Mesendoderm (in vitro differentiated cells): ENCODE measurements at regions not wholly inside any gene's neighbourhood (a gene's known extent, or its start where the extent isn't known, plus 50 kb on each side); places are given as distances from the start of the nearest gene placed in this dataset.

Experiments
- DNase-seq: peaks from one replicate; pipeline ENCODE4 v3.0.0; 2013
- H2AK5ac ChIP-seq: 2 replicates; pipeline ENCODE4 v1.6.1; 2013; ENCODE audit warnings: low read length, inconsistent platforms
- H2BK120ac ChIP-seq: 2 replicates; pipeline ENCODE4 v1.6.1; 2013; ENCODE audit warnings: low read depth, mild to moderate bottlenecking, low read length, moderate library complexity, mixed read lengths
- H2BK15ac ChIP-seq: replicated peaks from 2 replicates; pipeline ENCODE4 v1.6.1; 2013; ENCODE audit warnings: low read depth, mild to moderate bottlenecking, moderate library complexity
- H2BK5ac ChIP-seq: 2 replicates; pipeline ENCODE4 v1.6.1; 2013; ENCODE audit warnings: low read length, inconsistent platforms
- H3K18ac ChIP-seq: 2 replicates; pipeline ENCODE4 v1.6.1; 2013; ENCODE audit warnings: mild to moderate bottlenecking, low read length, mixed read lengths
- H3K23ac ChIP-seq: one replicate; pipeline ENCODE4 v1.6.1; 2013; ENCODE audit warnings: low read length
- H3K27ac ChIP-seq: 2 replicates; pipeline ENCODE4 v1.5.1; 2013; ENCODE audit warnings: low read depth, mild to moderate bottlenecking, inconsistent platforms, low read length, moderate library complexity
- H3K27me3 ChIP-seq: 2 replicates; pipeline ENCODE4 v1.6.1; 2013; ENCODE audit warnings: low read length, control low read depth, mild to moderate bottlenecking, inconsistent platforms; ENCODE audit not compliant: insufficient read depth, poor library complexity
- H3K36me3 ChIP-seq: 2 replicates; pipeline ENCODE4 v1.6.1; 2013; ENCODE audit warnings: low read length, inconsistent platforms; ENCODE audit not compliant: control insufficient read depth, insufficient read depth
- H3K4ac ChIP-seq: one replicate; pipeline ENCODE4 v1.6.1; 2013; ENCODE audit warnings: low read depth, mild to moderate bottlenecking, low read length, moderate library complexity
- H3K4me1 ChIP-seq: 2 replicates; pipeline ENCODE4 v1.6.1; 2013; ENCODE audit warnings: low read depth, low read length, inconsistent platforms; ENCODE audit not compliant: control insufficient read depth
- H3K4me2 ChIP-seq: 2 replicates; pipeline ENCODE4 v1.6.1; 2013; ENCODE audit warnings: low read length
- H3K4me3 ChIP-seq: 2 replicates; pipeline ENCODE4 v1.5.1; 2013; ENCODE audit warnings: mild to moderate bottlenecking, low read length
- H3K56ac ChIP-seq: one replicate; pipeline ENCODE4 v1.6.1; 2013; ENCODE audit warnings: low read length
- H3K79me1 ChIP-seq: 2 replicates; pipeline ENCODE4 v1.6.1; 2013; ENCODE audit warnings: low read length, inconsistent platforms
- H3K79me2 ChIP-seq: 2 replicates; pipeline ENCODE4 v1.6.1; 2013; ENCODE audit warnings: mild to moderate bottlenecking, low read length; ENCODE audit not compliant: control insufficient read depth, insufficient read depth
- H3K9ac ChIP-seq: 2 replicates; pipeline ENCODE4 v1.6.1; 2013; ENCODE audit warnings: low read length, inconsistent platforms
- H4K5ac ChIP-seq: one replicate; pipeline ENCODE4 v1.6.1; 2013; ENCODE audit warnings: low read length
- H4K8ac ChIP-seq: one replicate; pipeline ENCODE4 v1.6.1; 2013; ENCODE audit warnings: low read depth, mild to moderate bottlenecking, control low read depth, low read length, moderate library complexity
- WGBS: extraction: QIAGEN DNeasy Blood & Tissue Kit; methylation state at CpG from one replicate; pipeline ENCODE4 v1.1.7; 2013; ENCODE audit warnings: low lambda C conversion rate, missing lambda C conversion rate; ENCODE audit not compliant: insufficient coverage; ENCODE audit errors: extremely low coverage; 5-methylcytosine and 5-hydroxymethylcytosine counted together

DNA sequence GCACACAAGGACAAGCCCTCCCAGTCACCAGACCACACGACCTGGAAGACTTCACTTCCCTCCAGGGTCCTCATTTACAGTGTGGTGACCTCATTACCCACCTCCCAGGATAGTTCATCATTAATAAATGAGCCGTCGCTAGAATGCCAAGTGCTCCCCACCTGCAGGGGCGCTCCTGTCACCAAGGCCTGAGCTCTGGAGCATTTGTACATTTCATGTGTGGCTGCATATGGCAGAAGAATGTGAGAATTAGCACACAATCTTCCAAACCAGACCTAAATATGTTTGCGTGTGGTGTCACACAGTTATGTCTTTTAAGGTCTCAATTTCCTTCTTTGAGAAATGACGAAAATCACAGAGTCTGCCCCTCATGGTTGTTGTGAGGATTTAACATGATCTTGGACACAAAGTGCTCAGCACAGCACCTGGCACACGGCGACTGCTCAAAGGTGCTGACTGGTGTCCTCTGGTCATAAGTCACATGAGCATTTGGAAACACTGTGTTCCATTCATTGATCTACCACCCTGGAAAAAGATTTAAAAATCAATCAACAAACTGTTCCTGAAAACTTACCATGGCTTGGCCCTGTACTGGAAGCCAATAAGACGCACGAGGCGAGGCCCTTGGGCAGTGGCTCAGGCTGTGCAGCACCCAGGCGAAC lies 150.6 kb upstream of the SPACA7 start:
- H3K4me1 ChIP-seq = no peaks in the 10 kb centered on the region
- H3K18ac ChIP-seq = no peak overlapping the region
- H3K23ac ChIP-seq = no peak overlapping the region
- no peaks in the 10 kb centered on the region for H3K36me3 ChIP-seq
- H2BK15ac ChIP-seq = no peak overlapping the region
- H3K79me1 ChIP-seq = no peaks in the 10 kb centered on the region
- no peak overlapping the region for H3K56ac ChIP-seq
- DNase-seq = no peak
- no CpG with 5 or more reads among the region's 12 CpGs for WGBS
- H4K5ac ChIP-seq = no peak overlapping the region
- H4K8ac ChIP-seq = no peak overlapping the region
- H2BK120ac ChIP-seq = no peak overlapping the region
- no peak overlapping the region for H3K4me3 ChIP-seq
- no peak overlapping the region for H2AK5ac ChIP-seq
- H3K27ac ChIP-seq = no peak overlapping the region
- H3K79me2 ChIP-seq = no peaks in the 10 kb centered on the region
- no peak overlapping the region for H3K4ac ChIP-seq
- no peak overlapping the region for H3K4me2 ChIP-seq
- no peak overlapping the region for H2BK5ac ChIP-seq
- no peaks in the 10 kb centered on the region for H3K27me3 ChIP-seq
- no peak overlapping the region for H3K9ac ChIP-seq

DNA sequence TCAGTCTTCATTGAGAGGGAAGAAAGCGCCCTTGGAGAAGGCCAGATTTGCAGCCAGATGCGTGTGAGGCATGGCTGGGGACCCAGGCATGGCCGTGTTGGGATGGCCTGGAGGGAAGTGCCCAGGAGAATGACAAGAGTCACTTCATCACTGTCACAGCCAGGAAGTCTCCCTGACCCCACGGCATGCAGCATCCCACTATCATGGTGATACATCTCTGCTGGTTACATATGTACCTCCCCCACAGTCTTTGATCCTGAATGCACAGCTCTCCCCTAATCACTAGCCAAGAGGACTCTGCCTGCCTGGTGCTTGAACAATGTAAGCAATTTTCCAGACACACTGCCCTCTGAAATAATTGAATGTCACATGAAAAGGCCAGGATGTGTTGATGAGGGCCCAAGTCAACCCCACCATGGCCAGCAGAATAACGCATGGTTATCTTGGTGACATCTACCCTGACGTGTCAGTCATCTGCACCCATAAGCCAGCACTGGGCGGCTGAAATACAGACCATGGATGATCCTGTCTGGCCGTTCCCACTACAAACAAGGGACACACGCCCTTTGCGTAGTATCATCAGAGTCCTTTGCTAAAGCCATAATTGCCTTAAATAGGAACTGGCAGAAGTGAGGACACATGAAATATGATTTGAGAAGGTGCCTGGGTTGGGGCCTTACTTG lies 149.7 kb upstream of the SPACA7 start:
- Histone ChIP-seq H3K9ac (no peak overlapping the region), H3K4ac (no peak overlapping the region), H2AK5ac (no peak overlapping the region), H3K4me2 (no peak overlapping the region), H3K27me3 (no peaks in the 10 kb centered on the region), H2BK15ac (no peak overlapping the region), H3K79me2 (no peaks in the 10 kb centered on the region), H2BK120ac (no peak overlapping the region), H3K18ac (no peak overlapping the region), H2BK5ac (no peak overlapping the region), H3K36me3 (no peaks in the 10 kb centered on the region), H3K27ac (no peak overlapping the region), H3K4me3 (no peak overlapping the region), H3K56ac (no peak overlapping the region), H3K23ac (no peak overlapping the region), H4K8ac (no peak overlapping the region), H3K4me1 (no peaks in the 10 kb centered on the region), H4K5ac (no peak overlapping the region), H3K79me1 (no peaks in the 10 kb centered on the region)
- no peak for DNase-seq
- no CpG with 5 or more reads among the region's 10 CpGs for WGBS

DNA sequence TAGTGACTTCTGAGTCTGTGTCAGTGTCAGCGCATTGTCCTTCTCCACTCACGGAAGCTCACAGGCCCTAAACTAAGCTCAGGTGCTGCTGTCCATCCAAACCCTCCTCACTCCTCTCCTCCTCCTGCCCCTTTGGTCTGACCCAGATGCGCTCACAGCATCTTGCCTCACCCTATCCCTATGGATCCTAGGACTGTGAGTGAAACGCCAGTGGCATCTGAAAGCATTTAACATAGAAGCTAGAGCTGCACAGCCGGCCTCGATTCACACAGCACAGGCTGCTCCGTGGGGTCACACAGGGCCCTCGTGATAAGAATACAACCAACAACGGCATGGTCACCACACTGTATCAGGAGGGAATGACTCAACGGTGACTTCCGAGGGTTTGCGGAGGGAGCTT lies 149.1 kb upstream of the SPACA7 start:
- WGBS = no CpG with 5 or more reads among the region's 12 CpGs
- H3K23ac ChIP-seq = no peak overlapping the region

GRCh38 chr13:112229445-112229844 lies 146.7 kb upstream of the SPACA7 start:
- no peak overlapping the region for H3K27ac ChIP-seq
- H3K4me1 ChIP-seq = no peaks in the 10 kb centered on the region
- H3K79me1 ChIP-seq = no peaks in the 10 kb centered on the region
- no peak overlapping the region for H3K56ac ChIP-seq
- H2AK5ac ChIP-seq = no peak overlapping the region
- H3K36me3 ChIP-seq = no peaks in the 10 kb centered on the region
- H4K5ac ChIP-seq = no peak overlapping the region
- no peak overlapping the region for H3K23ac ChIP-seq
- no peak overlapping the region for H2BK120ac ChIP-seq
- H3K4me3 ChIP-seq = no peak overlapping the region
- no peak overlapping the region for H3K4ac ChIP-seq
- no peaks in the 10 kb centered on the region for H3K27me3 ChIP-seq
- no peak overlapping the region for H2BK15ac ChIP-seq
- H2BK5ac ChIP-seq = no peak overlapping the region
- no peaks in the 10 kb centered on the region for H3K79me2 ChIP-seq
- H3K9ac ChIP-seq = no peak overlapping the region
- no CpG with 5 or more reads among the region's 15 CpGs for WGBS
- DNase-seq = no peak
- no peak overlapping the region for H3K18ac ChIP-seq
- H4K8ac ChIP-seq = no peak overlapping the region
- H3K4me2 ChIP-seq = no peak overlapping the region

More for the DNA sequence above, 149.1 kb upstream of the SPACA7 start:
- Histone ChIP-seq H3K27me3 (no peaks in the 10 kb centered on the region), H2BK15ac (no peak overlapping the region), H4K5ac (no peak overlapping the region), H3K79me2 (no peaks in the 10 kb centered on the region), H3K79me1 (no peaks in the 10 kb centered on the region), H3K27ac (no peak overlapping the region), H3K56ac (no peak overlapping the region), H3K4me3 (no peak overlapping the region), H3K9ac (no peak overlapping the region), H3K36me3 (no peaks in the 10 kb centered on the region), H2AK5ac (no peak overlapping the region), H3K4me1 (no peaks in the 10 kb centered on the region), H3K18ac (no peak overlapping the region), H4K8ac (no peak overlapping the region), H2BK120ac (no peak overlapping the region), H3K4ac (no peak overlapping the region), H3K4me2 (no peak overlapping the region), H2BK5ac (no peak overlapping the region)
- no peak for DNase-seq

DNA sequence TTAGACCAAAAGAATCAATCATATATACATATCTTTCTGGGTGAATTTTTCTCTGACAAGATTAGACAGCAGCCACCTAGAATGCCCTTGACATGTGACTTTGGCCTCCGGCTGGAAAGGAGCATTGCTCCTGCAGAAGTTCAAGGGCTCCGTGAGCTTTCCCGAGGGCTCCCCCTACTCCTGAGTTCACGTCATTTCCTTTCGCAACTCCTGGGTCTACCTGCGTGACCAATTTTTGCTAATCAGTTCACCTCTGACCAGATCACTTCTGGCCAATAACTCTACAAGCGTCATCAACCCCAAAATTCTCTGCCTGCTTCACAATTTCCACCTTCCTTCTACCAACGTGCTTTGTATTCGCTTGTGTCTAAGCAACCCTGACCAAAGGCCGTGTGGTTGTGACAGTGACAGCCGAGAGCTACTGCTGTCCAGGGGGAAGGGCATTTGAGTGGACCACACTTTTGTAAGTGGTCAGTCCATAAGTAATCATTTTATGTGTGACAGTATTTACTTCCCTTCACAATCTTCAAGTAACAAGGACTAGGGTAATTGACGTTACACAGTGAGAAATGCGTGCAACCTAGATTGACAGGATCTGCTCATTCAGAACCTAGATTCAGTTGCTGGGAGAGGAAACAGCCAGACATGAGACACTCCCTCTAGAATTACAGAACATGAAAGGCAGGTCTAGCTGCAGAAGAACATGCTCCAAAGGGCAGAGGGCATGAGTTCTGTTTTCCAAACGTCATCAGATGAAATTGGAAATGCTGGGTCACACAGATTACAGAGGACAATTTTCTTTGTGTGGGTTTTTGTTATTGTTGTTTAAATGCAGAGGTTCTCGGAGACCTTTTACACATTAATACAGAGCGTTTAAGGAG lies 145.9 kb upstream of the SPACA7 start:
- H3K36me3 ChIP-seq = no peaks in the 10 kb centered on the region
- H2AK5ac ChIP-seq = no peak overlapping the region
- no peak overlapping the region for H4K5ac ChIP-seq
- H3K79me1 ChIP-seq = no peaks in the 10 kb centered on the region
- no peaks in the 10 kb centered on the region for H3K79me2 ChIP-seq
- H3K9ac ChIP-seq = no peak overlapping the region
- no peak overlapping the region for H3K56ac ChIP-seq
- no peak overlapping the region for H3K18ac ChIP-seq
- H4K8ac ChIP-seq = no peak overlapping the region
- H3K4me3 ChIP-seq = no peak overlapping the region
- H3K27ac ChIP-seq = no peak overlapping the region
- no CpG with 5 or more reads among the region's 16 CpGs for WGBS
- no peaks in the 10 kb centered on the region for H3K27me3 ChIP-seq
- no peak overlapping the region for H3K23ac ChIP-seq
- no peak overlapping the region for H3K4me2 ChIP-seq
- no peaks in the 10 kb centered on the region for H3K4me1 ChIP-seq
- DNase-seq = no peak
- no peak overlapping the region for H2BK120ac ChIP-seq
- no peak overlapping the region for H2BK5ac ChIP-seq
- H2BK15ac ChIP-seq = no peak overlapping the region
- no peak overlapping the region for H3K4ac ChIP-seq
